Keratinocyte (primary cell): ENCODE measurements at regions not wholly inside any gene's neighbourhood (a gene's known extent, or its start where the extent isn't known, plus 50 kb on each side); places are given as distances from the start of the nearest gene placed in this dataset.
"Not testable (repeated sequence)": the region's sequence is repeated elsewhere in the genome, so short reads cannot be mapped to it uniquely, and the experiment has no call there.

Source experiments
- DNase-seq: peaks from one replicate; pipeline ENCODE4 v3.0.0-alpha.2; 2011; ENCODE audit warnings: low read depth, missing footprints, low spot score
- FAIRE-seq: peaks from 2 replicates; lab custom pipeline; 2011; peaks lifted over from hg19 to GRCh38; lab: Jason Lieb, UNC
- H2AFZ ChIP-seq: 2 replicates; pipeline ENCODE4 v1.6.0; 2012; ENCODE audit warnings: low read length, control low read depth, inconsistent platforms; ENCODE audit not compliant: control insufficient read depth
- H3K27ac ChIP-seq: 2 replicates; pipeline ENCODE4 v1.5.1; 2011; ENCODE audit warnings: low read length; ENCODE audit not compliant: control insufficient read depth, insufficient read depth
- H3K27me3 ChIP-seq: 3 replicates; pipeline ENCODE4 v1.6.0; 2011; ENCODE audit warnings: low read length; ENCODE audit not compliant: control insufficient read depth, insufficient read depth; ENCODE audit errors: extremely low read depth
- H3K36me3 ChIP-seq, 2 experiments: 2 replicates in 1 of 2; 3 replicates in 1 of 2; pipeline ENCODE4 v1.5.1; 2011; ENCODE audit warnings: low read length in 2 of 2, mild to moderate bottlenecking in 1 of 2; ENCODE audit not compliant: control insufficient read depth in 2 of 2, insufficient read depth in 2 of 2; ENCODE audit errors: extremely low read depth in 1 of 2
- H3K4me1 ChIP-seq: 3 replicates; pipeline ENCODE4 v1.5.1; 2011; ENCODE audit warnings: low read length; ENCODE audit not compliant: control insufficient read depth, insufficient read depth; ENCODE audit errors: extremely low read depth
- H3K4me2 ChIP-seq: 3 replicates; pipeline ENCODE4 v1.6.0; 2011; ENCODE audit warnings: low read depth, low read length; ENCODE audit not compliant: control insufficient read depth, insufficient read depth; ENCODE audit errors: extremely low read depth
- H3K4me3 ChIP-seq, 3 experiments: fragments of 200-600 bp in 1 of 3; sonication (generic) in 1 of 3; 2 replicates in 2 of 3; 3 replicates in 1 of 3; pipeline ENCODE4 v1.5.1; 2011 to 2016; ENCODE audit warnings: low read length in 3 of 3, mild to moderate bottlenecking in 3 of 3, control low read depth in 2 of 3, inconsistent platforms in 1 of 3, low read depth in 1 of 3, mixed read lengths in 1 of 3, mixed run types in 1 of 3, moderate library complexity in 1 of 3; ENCODE audit not compliant: control insufficient read depth in 2 of 3, insufficient read depth in 2 of 3; ENCODE audit errors: extremely low read depth in 1 of 3
- H3K79me2 ChIP-seq: 2 replicates; pipeline ENCODE4 v1.6.0; 2012; ENCODE audit warnings: low read length; ENCODE audit not compliant: control insufficient read depth, insufficient read depth
- H3K9ac ChIP-seq: 3 replicates; pipeline ENCODE4 v1.6.0; 2011; ENCODE audit warnings: low read length; ENCODE audit not compliant: control insufficient read depth, insufficient read depth; ENCODE audit errors: extremely low read depth
- H3K9me1 ChIP-seq: 3 replicates; pipeline ENCODE4 v1.6.0; 2011; ENCODE audit warnings: low read length; ENCODE audit not compliant: control insufficient read depth, insufficient read depth; ENCODE audit errors: extremely low read depth
- H3K9me3 ChIP-seq: 2 replicates; pipeline ENCODE4 v1.5.1; 2012; ENCODE audit warnings: low read depth, low read length; ENCODE audit not compliant: control insufficient read depth
- H4K20me1 ChIP-seq: 3 replicates; pipeline ENCODE4 v1.6.0; 2011; ENCODE audit warnings: low read length; ENCODE audit not compliant: control insufficient read depth, insufficient read depth; ENCODE audit errors: extremely low read depth
- EZH2 ChIP-seq: IDR thresholded peaks from one replicate; pipeline ENCODE4 v1.6.1; 2012; ENCODE audit warnings: inconsistent platforms, mild to moderate bottlenecking, low read length, moderate library complexity
- dilution Hi-C: fragments of 300-500 bp; cut with MboI; formaldehyde crosslinking; loops from one replicate; pipeline ENCODE4 v1.7.0; 2020; ENCODE audit warnings: low sequenced_read_pairs; ENCODE audit not compliant: extremely low pct_ligation_motif_present
- TF ChIP-seq, protein P1 (sequence below), 3 experiments: IDR thresholded peaks in 1 of 3; conservative IDR thresholded peaks in 1 of 3; optimal IDR thresholded peaks in 1 of 3; 2 replicates in 2 of 3; 3 replicates in 1 of 3; pipeline versions ENCODE3 to v1.5.1; 2011; ENCODE audit warnings: low read length in 3 of 3, mild to moderate bottlenecking in 3 of 3, moderate library complexity in 2 of 3, control low read depth in 1 of 3, inconsistent platforms in 1 of 3; ENCODE audit not compliant: insufficient read depth in 2 of 3; ENCODE audit errors: extremely low read depth in 1 of 3

DNA sequence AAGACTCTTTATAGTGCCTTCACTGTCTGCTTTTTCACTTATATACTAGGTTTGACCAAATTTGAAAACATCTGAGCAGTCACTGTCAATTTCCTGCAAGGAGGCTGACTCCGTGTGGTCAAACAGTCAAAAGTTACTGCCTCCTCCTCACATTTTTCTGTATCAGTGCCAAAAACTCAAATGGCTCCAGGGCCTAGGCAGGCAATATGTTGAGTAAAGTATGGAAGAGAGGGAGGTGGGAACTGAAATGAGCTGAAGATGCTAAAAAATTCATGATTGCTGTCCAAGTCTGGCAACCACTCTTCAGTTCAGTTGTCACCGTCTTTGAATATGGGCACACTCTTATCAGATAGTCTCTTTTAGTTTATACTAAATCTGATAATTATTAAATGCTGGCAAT, 551.6 kb downstream of the CCSER2 start:
- Histone ChIP-seq H3K9me1 (no peaks in the 10 kb centered on the region), H3K27ac (no peak overlapping the region), H4K20me1 (no peaks in the 10 kb centered on the region), H3K4me3 (no peak overlapping the region), H3K4me2 (no peak overlapping the region), H3K4me1 (no peaks in the 10 kb centered on the region), H3K36me3 (no peaks in the 10 kb centered on the region), H3K9ac (no peak overlapping the region), H3K79me2 (no peaks in the 10 kb centered on the region), H3K9me3 (no peaks in the 10 kb centered on the region), H2AFZ (no peak overlapping the region), H3K27me3 (no peaks in the 10 kb centered on the region)
- no peak for DNase-seq
- no peak for TF ChIP-seq EZH2
- TF ChIP-seq, protein P1, sequence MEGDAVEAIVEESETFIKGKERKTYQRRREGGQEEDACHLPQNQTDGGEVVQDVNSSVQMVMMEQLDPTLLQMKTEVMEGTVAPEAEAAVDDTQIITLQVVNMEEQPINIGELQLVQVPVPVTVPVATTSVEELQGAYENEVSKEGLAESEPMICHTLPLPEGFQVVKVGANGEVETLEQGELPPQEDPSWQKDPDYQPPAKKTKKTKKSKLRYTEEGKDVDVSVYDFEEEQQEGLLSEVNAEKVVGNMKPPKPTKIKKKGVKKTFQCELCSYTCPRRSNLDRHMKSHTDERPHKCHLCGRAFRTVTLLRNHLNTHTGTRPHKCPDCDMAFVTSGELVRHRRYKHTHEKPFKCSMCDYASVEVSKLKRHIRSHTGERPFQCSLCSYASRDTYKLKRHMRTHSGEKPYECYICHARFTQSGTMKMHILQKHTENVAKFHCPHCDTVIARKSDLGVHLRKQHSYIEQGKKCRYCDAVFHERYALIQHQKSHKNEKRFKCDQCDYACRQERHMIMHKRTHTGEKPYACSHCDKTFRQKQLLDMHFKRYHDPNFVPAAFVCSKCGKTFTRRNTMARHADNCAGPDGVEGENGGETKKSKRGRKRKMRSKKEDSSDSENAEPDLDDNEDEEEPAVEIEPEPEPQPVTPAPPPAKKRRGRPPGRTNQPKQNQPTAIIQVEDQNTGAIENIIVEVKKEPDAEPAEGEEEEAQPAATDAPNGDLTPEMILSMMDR (optimal IDR thresholded peaks at IDR 0.05 in 1 of 3, IDR thresholded peaks at IDR 0.05 in 1 of 3, conservative IDR thresholded peaks at IDR 0.05 in 1 of 3; ENCODE audit: extremely low read depth in 1 of 3, insufficient read depth in 2 of 3, low read length in 3 of 3) = no peak
- FAIRE-seq = no peak
- dilution Hi-C loops = no loop called here

DNA sequence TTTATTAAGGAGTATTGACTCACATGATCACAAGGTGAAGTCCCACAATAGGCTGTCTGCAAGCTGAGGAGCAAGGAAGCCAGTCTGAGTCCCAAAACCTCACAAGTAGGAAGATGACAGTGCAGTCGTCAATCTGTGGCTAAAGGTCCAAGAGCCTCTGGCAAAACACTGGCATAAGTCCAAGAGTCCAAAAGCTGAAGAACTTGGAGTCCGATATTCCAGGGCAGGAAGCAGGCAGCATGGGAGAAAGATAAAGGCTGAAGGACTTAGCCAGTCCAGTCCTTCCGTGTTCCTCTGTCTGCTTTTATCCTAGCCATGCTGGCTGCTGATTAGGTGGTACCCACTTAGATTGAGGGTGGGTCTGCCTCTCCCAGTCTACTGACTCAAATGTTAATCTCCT, 553.3 kb downstream of the CCSER2 start:
- H3K79me2 ChIP-seq, DNase-seq, H2AFZ ChIP-seq, H3K27me3 ChIP-seq, H3K4me2 ChIP-seq, H3K9ac ChIP-seq, H4K20me1 ChIP-seq, H3K27ac ChIP-seq, FAIRE-seq, H3K9me1 ChIP-seq, H3K9me3 ChIP-seq, H3K4me3 ChIP-seq, H3K36me3 ChIP-seq, dilution Hi-C loops, H3K4me1 ChIP-seq: not testable (repeated sequence)

DNA sequence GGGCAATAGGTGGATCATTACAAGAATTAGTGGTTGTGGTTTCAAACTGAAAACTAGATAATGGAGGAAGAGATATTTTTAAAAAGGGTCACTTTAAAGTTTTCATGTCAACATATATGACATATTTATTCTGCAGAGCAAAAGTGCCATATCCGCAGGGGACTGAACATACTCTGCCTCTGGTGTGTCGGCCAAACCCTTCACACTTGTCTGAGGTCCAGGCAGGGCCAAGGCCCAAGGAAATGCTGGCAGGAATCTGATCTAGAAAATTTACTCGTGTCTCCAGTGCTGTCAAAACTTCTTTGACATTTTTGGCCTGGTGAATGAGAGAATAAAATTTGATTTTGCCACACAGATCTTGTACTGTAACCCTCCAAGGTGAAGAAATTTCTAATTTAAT, 562.3 kb downstream of the CCSER2 start:
- Histone ChIP-seq H3K9me1 (no peaks in the 10 kb centered on the region), H2AFZ (no peak overlapping the region), H3K27me3 (no peaks in the 10 kb centered on the region), H3K4me3 (no peak overlapping the region), H3K36me3 (no peaks in the 10 kb centered on the region), H3K9ac (no peak overlapping the region), H3K27ac (no peak overlapping the region), H3K79me2 (no peaks in the 10 kb centered on the region), H3K9me3 (no peaks in the 10 kb centered on the region), H3K4me2 (no peak overlapping the region), H3K4me1 (no peaks in the 10 kb centered on the region), H4K20me1 (no peaks in the 10 kb centered on the region)
- no peak for TF ChIP-seq EZH2
- TF ChIP-seq, protein P1 (optimal IDR thresholded peaks at IDR 0.05 in 1 of 3, IDR thresholded peaks at IDR 0.05 in 1 of 3, conservative IDR thresholded peaks at IDR 0.05 in 1 of 3; ENCODE audit: extremely low read depth in 1 of 3, insufficient read depth in 2 of 3, low read length in 3 of 3) = no peak
- dilution Hi-C loops = no loop called here
- FAIRE-seq = no peak
- DNase-seq = no peak
